ENCODE measurements at regions not wholly inside any gene's neighbourhood (a gene's known extent, or its start where the extent isn't known, plus 50 kb on each side); places are given as distances from the start of the nearest gene placed in this dataset.

DNA sequence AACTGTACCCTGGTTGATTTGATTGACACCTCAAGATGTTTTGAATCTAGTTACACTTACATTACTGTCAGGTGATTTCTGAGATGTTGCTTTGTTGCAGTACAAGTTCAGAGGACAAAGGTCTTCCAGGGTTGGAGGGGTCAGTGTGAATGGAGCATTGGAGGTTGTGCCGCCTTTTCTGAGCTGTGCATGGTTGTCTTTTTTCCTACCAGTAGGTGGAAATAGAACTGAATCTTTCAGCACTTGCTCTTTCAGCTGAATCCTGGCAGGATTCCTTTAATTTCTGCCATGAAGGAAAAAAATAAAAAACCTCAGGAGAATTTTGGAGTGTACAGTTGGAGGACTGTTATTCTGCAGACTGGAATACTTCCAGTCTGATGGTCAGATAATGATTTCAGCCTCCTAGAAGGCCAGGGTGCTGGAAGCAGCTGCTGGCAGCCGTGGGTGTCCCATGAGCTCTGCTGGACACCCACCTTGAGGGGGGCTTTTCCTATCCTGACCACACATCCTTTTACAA, 82.7 kb downstream of the PLCE1 start:
- TF ChIP-seq, protein P1, sequence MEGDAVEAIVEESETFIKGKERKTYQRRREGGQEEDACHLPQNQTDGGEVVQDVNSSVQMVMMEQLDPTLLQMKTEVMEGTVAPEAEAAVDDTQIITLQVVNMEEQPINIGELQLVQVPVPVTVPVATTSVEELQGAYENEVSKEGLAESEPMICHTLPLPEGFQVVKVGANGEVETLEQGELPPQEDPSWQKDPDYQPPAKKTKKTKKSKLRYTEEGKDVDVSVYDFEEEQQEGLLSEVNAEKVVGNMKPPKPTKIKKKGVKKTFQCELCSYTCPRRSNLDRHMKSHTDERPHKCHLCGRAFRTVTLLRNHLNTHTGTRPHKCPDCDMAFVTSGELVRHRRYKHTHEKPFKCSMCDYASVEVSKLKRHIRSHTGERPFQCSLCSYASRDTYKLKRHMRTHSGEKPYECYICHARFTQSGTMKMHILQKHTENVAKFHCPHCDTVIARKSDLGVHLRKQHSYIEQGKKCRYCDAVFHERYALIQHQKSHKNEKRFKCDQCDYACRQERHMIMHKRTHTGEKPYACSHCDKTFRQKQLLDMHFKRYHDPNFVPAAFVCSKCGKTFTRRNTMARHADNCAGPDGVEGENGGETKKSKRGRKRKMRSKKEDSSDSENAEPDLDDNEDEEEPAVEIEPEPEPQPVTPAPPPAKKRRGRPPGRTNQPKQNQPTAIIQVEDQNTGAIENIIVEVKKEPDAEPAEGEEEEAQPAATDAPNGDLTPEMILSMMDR (IDR thresholded peaks at IDR 0.05) = peak; percentile 86
- peaks cover 30% of the 10 kb centered on the region for H3K4me1 Mint-ChIP-seq (ENCODE audit: low read depth)
- H3K36me3 Mint-ChIP-seq (ENCODE audit: low read depth) = peaks cover 2% of the 10 kb centered on the region
- no peaks in the 10 kb centered on the region for H3K27me3 Mint-ChIP-seq (ENCODE audit: low read depth)
- peak overlapping the region; percentile 66 for H3K27ac Mint-ChIP-seq (ENCODE audit: unreplicated experiment)
- H3K9me3 Mint-ChIP-seq (ENCODE audit: low read depth) = peaks cover 6% of the 10 kb centered on the region
- no peak for DNase-seq (ENCODE audit: low spot score)
- peak overlapping the region; percentile 41 for H3K4me3 Mint-ChIP-seq (ENCODE audit: unreplicated experiment)

DNA sequence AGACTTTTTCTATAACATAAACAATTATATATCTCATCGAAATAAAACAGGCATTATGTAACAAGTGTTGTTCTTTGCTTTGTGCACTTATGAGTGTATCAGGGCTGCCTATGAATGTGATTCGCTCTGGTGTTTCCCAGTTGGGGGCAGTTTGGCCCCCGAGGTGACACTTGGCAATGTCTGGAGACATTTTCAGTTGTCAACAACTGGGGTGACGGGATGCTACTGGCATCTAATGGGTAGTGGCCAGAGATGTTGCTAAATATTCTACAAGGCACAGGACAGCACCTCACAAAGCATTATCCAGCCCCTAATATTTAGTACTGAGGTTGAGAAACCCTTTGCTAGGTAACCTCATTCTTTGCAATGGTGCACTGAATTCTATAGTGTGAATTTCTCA, 83.3 kb downstream of the PLCE1 start:
- no peak for DNase-seq (ENCODE audit: low spot score)
- peaks cover 11% of the 10 kb centered on the region for H3K9me3 Mint-ChIP-seq (ENCODE audit: low read depth)
- H3K4me1 Mint-ChIP-seq (ENCODE audit: low read depth) = peaks cover 30% of the 10 kb centered on the region
- peaks cover 5% of the 10 kb centered on the region for H3K36me3 Mint-ChIP-seq (ENCODE audit: low read depth)
- peak overlapping the region; percentile 37 for H3K27ac Mint-ChIP-seq (ENCODE audit: unreplicated experiment)
- no peak overlapping the region for H3K4me3 Mint-ChIP-seq (ENCODE audit: unreplicated experiment)
- H3K27me3 Mint-ChIP-seq (ENCODE audit: low read depth) = no peaks in the 10 kb centered on the region
- TF ChIP-seq, protein P1 (IDR thresholded peaks at IDR 0.05) = no peak

DNA sequence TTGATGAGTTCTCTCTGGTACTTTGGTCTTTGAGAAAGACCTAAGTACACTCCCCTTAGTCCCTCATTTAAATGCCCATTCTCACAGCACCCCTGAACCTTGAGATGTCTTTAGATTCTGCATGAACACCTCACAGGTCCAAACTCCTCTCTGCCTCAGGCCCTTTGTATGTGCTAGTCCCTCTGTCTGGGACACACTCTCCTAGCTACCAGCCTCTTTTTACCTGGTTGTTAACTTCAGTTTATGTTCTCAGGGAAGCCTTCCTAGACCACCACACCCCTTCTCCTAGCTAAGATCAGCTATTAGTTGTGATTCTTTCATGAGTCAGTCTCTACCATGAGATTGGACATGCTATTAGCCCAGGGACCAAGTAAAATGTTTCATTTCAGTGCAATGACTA, 86.4 kb downstream of the PLCE1 start:
- Mint-ChIP-seq H3K4me3 (ENCODE audit: unreplicated experiment) (no peak overlapping the region), H3K27me3 (ENCODE audit: low read depth) (no peaks in the 10 kb centered on the region), H3K4me1 (ENCODE audit: low read depth) (peaks cover 30% of the 10 kb centered on the region), H3K27ac (ENCODE audit: unreplicated experiment) (no peak overlapping the region), H3K9me3 (ENCODE audit: low read depth) (peaks cover 11% of the 10 kb centered on the region), H3K36me3 (ENCODE audit: low read depth) (peaks cover 2% of the 10 kb centered on the region)
- no peak for DNase-seq (ENCODE audit: low spot score)
- TF ChIP-seq, protein P1 (IDR thresholded peaks at IDR 0.05) = no peak

DNA sequence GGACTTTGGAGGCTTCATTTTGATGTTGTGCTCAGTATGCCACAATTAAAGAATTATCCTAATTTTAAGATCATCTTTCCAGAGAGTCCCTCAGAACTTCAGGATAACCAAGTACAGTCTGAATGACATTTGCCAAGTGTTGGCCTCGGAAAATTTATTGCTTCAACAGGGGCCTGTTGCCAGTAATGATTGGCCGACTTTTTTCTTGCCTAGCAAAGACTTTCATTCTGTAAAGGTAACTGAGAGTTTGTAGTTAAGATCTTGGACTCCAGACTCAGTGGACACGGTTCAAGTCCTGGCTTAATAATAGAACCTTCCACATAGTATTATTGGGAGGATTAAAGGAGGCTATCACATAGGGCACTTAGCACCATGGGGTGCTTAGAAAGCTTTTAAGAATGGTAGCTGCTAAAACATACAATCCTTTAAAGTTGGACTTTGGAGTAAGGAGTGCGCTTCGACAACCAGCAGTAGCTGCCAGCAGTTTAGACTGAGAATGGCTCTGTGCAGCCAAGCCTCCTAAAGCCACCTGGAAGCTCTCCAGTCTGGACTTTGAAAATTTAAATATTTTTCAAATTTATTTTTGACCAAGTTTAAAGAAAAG, 90.0 kb downstream of the PLCE1 start:
- Mint-ChIP-seq H3K36me3 (ENCODE audit: low read depth) (peaks cover 2% of the 10 kb centered on the region), H3K9me3 (ENCODE audit: low read depth) (peaks cover 11% of the 10 kb centered on the region), H3K4me3 (ENCODE audit: unreplicated experiment) (no peak overlapping the region), H3K27me3 (ENCODE audit: low read depth) (no peaks in the 10 kb centered on the region), H3K27ac (ENCODE audit: unreplicated experiment) (no peak overlapping the region), H3K4me1 (ENCODE audit: low read depth) (peaks cover 21% of the 10 kb centered on the region)
- TF ChIP-seq, protein P1 (IDR thresholded peaks at IDR 0.05) = no peak
- DNase-seq (ENCODE audit: low spot score) = no peak

DNA sequence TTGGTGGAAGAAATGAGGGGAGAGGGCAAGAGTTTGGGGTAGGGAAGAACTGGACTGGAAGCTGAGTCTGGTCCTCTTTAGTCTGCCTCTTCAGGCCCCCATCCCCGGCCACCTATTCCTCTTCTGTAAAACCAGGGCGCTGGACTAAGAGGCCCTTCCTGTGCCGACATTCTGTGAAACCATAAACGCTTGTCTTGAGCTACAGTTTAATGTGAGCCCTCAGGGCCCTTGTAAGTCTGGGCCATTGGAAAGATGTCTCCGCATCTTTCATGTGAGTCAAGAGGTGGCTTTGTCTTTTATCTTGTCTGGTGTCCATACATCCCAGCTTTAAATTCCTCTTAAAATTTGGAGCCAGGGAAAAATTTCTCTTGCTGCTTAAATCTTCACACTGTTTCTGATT, 90.6 kb downstream of the PLCE1 start:
- DNase-seq (ENCODE audit: low spot score) = no peak
- Mint-ChIP-seq H3K4me1 (ENCODE audit: low read depth) (peaks cover 27% of the 10 kb centered on the region), H3K36me3 (ENCODE audit: low read depth) (peaks cover 2% of the 10 kb centered on the region), H3K27me3 (ENCODE audit: low read depth) (no peaks in the 10 kb centered on the region), H3K27ac (ENCODE audit: unreplicated experiment) (no peak overlapping the region), H3K4me3 (ENCODE audit: unreplicated experiment) (no peak overlapping the region), H3K9me3 (ENCODE audit: low read depth) (peaks cover 11% of the 10 kb centered on the region)
- TF ChIP-seq, protein P1 (IDR thresholded peaks at IDR 0.05) = no peak
